ENCODE measurements at regions not wholly inside any gene's neighbourhood (a gene's known extent, or its start where the extent isn't known, plus 50 kb on each side); places are given as distances from the start of the nearest gene placed in this dataset.

- Histone ChIP-seq H3K4me1 (no peaks in the 10 kb centered on the region), H3K4me3 (no peak overlapping the region), H3K27ac (no peak overlapping the region), H3K9me3 (no peaks in the 10 kb centered on the region), H3K27me3 (no peaks in the 10 kb centered on the region), H3K36me3 (no peaks in the 10 kb centered on the region)
- ATAC-seq (no peak), DNase-seq (no peak)
- in situ Hi-C loops (cut with MboI; ENCODE audit: low sequenced_read_pairs in 4 of 4): no loop called here
- no peak for TF ChIP-seq POLR2A (IDR thresholded peaks at IDR 0.05)
- TF ChIP-seq CTCF (IDR thresholded peaks at IDR 0.05 in 4 of 5, conservative IDR thresholded peaks at IDR 0.05 in 1 of 5): no peak
- intact Hi-C loops (cut with DNase I; ENCODE audit: low total_unique reads): no loop called here
These were observed 178.2 kb upstream of the HEY2 start for GRCh38 chr6:125571207-125571755.

- Histone ChIP-seq H3K27ac (peak overlapping the region in 1 of 4 donors; percentile 54), H3K9me3 (no peaks in the 10 kb centered on the region), H3K36me3 (no peaks in the 10 kb centered on the region), H3K4me1 (no peaks in the 10 kb centered on the region), H3K27me3 (no peaks in the 10 kb centered on the region), H3K4me3 (no peak overlapping the region)
- TF ChIP-seq CTCF (IDR thresholded peaks at IDR 0.05 in 4 of 5, conservative IDR thresholded peaks at IDR 0.05 in 1 of 5): no peak
- no peak for TF ChIP-seq POLR2A (IDR thresholded peaks at IDR 0.05)
- no peak for DNase-seq
- in situ Hi-C loops (cut with MboI; ENCODE audit: low sequenced_read_pairs in 4 of 4): loop anchor here in 1 of 4 donors (25.0 kb wide), 1 partner anchor 188 kb away; no protein-coding TSS in a partner anchor
- ATAC-seq: peak; percentile 56 to 81
- intact Hi-C loops (cut with DNase I; ENCODE audit: low total_unique reads): no loop called here
These were observed 174.8 kb upstream of the HEY2 start for GRCh38 chr6:125574604-125575003.

GRCh38 chr6:125577124-125577662 lies 172.2 kb upstream of the HEY2 start:
- H3K4me1 ChIP-seq: no peaks in the 10 kb centered on the region
- ATAC-seq (no peak), DNase-seq (no peak)
- in situ Hi-C loops (cut with MboI; ENCODE audit: low sequenced_read_pairs in 4 of 4) (loop anchor here in 1 of 4 donors (25.0 kb wide), 1 partner anchor 185 kb away; no protein-coding TSS in a partner anchor), intact Hi-C loops (cut with DNase I; ENCODE audit: low total_unique reads) (no loop called here)
- no peak for TF ChIP-seq POLR2A (IDR thresholded peaks at IDR 0.05)
- no peak for TF ChIP-seq CTCF (IDR thresholded peaks at IDR 0.05 in 4 of 5, conservative IDR thresholded peaks at IDR 0.05 in 1 of 5)
- no peaks in the 10 kb centered on the region for H3K36me3 ChIP-seq
- no peaks in the 10 kb centered on the region for H3K27me3 ChIP-seq
- no peak overlapping the region for H3K4me3 ChIP-seq
- no peak overlapping the region for H3K27ac ChIP-seq
- H3K9me3 ChIP-seq: no peaks in the 10 kb centered on the region

GRCh38 chr6:125584468-125584939 lies 164.9 kb upstream of the HEY2 start:
- Histone ChIP-seq H3K27ac (peak overlapping the region; percentile 84 to 88 (median 87)), H3K4me1 (peaks cover 14 to 17% of the 10 kb centered on the region in 2 donors), H3K9me3 (no peaks in the 10 kb centered on the region), H3K4me3 (peak overlapping the region in 2 of 4 donors; percentile 12 to 25), H3K27me3 (no peaks in the 10 kb centered on the region), H3K36me3 (no peaks in the 10 kb centered on the region)
- TF ChIP-seq CTCF (IDR thresholded peaks at IDR 0.05 in 4 of 5, conservative IDR thresholded peaks at IDR 0.05 in 1 of 5) (peak; percentile 34 to 62 (median 44)), POLR2A (IDR thresholded peaks at IDR 0.05) (peak in 1 of 2 donors; percentile 34)
- in situ Hi-C loops (cut with MboI; ENCODE audit: low sequenced_read_pairs in 4 of 4): loop anchor here in 2 of 4 donors (10.0 to 25.0 kb wide), 2 partner anchors 170 to 178 kb away; no protein-coding TSS in a partner anchor
- peak; percentile 83 to 88 for DNase-seq
- peak; percentile 97 to 98 for ATAC-seq
- intact Hi-C loops (cut with DNase I; ENCODE audit: low total_unique reads): loop anchor here (1.0 to 10.0 kb wide), 6 partner anchors 13 to 430 kb away; partner anchors contain the start of gene TPD52L1
